ENCODE measurements at regions not wholly inside any gene's neighbourhood (a gene's known extent, or its start where the extent isn't known, plus 50 kb on each side); places are given as distances from the start of the nearest gene placed in this dataset.
"Not testable (repeated sequence)": the region's sequence is repeated elsewhere in the genome, so short reads cannot be mapped to it uniquely, and the experiment has no call there.

GRCh38 chr11:16528639-16529038 lies 172.3 kb upstream of the SOX6 start:
- DNase-seq: no peak

DNA sequence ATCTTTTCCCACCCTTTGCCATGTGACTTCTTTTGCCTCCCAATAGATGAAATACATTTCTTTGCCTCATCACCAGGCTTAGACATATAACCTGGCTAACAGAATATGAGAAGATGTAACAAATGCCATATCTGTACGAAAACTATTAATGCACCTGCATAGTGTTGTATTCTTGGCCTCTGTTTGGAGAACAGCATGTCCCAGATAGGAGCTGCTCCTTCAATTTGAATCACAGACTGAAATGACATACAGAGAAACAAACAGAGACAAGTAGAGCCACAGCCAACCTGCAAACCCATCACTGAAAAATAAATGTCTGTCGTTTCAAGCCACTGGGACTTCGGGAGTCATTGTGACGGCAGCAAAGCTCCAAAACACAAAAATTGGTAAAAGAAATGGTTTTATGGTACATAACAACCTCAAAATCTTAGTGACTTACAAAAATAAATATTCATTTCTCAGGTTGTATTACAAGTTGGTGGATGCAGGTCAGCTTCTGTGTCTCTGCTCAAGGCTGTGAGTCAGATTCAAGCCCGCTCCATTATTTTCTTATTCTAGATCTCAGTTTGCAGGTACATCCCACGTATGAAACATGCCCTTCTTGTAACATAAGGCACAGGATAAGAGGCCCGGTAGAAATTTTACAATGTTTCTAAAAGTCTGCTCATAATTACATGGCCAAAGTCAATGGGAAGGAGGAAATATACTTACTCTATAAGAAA lies 171.3 kb upstream of the SOX6 start:
- DNase-seq: no peak

DNA sequence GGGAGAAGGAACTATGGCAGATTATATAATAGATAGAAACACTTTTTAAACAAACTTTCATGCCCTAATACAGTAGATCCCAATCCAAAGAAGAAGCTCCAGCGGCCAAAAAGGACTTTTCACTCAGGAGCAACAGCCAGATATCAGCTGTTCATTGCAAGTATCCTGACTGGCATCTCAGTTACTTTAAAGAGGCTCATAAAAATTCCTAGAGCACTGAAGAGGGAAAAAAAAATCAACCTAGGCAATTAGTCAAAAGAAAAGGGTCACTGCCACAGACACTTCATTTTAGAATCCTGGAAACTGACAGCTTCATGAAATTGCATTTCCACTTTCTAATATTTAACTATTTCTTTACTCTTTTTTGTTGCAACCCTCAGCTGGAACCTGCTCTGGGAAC lies 170.6 kb upstream of the SOX6 start:
- DNase-seq: no peak

- DNase-seq: not testable (repeated sequence)
These were observed 164.4 kb upstream of the SOX6 start for GRCh38 chr11:16520713-16521112.

DNA sequence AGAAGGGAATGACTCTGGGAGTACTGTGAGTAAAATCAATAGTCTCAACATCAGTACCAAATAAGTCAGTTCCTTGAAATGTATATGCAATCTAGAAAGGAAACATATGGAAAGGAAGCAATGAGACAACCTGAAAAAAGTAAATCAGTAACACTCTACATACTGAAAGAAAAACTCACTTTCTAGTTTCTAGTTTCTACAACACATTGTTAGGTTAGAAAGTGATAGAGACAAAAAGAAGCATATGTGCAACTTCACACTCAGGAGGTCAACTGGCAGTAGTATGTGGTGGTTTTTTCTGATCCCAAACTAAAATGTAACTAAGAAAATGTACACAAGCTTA lies 156.5 kb upstream of the SOX6 start:
- no peak for DNase-seq

GRCh38 chr11:16512198-16512898 lies 156.0 kb upstream of the SOX6 start:
- DNase-seq: no peak

DNA sequence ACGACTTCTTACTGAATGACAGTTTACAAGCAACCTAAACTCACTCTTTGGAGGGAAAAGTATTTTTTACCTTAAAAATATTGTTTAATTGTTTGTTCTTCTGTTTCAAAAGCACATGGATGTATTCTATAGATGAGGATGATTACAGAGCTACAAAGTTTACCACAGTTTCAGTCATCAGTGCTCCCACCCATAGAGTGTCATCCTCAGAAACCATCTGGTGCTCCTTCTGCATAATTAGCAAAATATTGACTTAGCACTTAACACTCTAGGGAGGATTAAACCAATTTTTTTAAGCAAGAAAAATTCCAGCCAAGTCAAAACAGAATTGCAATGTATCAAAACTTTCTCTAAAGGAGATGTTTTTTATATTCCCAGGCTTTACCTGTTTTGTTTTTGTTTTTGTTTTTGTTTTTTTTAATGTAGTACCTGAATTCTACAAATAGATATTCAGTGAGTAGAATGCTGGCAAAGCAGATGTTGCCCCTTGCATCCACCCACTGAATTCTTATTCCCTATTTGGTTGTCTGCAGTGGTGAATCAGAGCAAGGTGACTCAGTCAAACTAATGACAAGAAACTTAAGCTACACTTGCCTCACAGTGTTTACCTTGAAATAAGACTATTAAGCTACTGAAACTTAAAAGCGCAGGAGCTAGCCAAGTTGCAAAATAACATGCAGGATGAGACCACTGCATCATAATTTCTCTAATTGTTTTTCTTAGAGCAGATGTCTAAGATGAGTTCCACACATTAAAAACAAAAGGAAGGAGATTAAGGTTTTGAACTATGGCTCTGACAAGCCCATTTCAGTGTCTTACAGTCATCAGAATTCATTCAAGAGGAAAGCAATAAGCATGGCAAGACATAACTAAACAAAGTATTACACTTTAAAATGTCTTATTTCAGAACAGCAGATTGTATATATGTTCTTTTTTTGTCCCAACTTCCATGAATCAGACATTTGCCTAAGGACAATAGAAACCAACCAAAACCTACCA lies 155.1 kb upstream of the SOX6 start:
- DNase-seq: no peak

GRCh38 chr11:16505481-16505880 lies 149.1 kb upstream of the SOX6 start:
- DNase-seq: no peak

- not testable (repeated sequence) for DNase-seq
These were observed 147.5 kb upstream of the SOX6 start for GRCh38 chr11:16503891-16504290.

DNA sequence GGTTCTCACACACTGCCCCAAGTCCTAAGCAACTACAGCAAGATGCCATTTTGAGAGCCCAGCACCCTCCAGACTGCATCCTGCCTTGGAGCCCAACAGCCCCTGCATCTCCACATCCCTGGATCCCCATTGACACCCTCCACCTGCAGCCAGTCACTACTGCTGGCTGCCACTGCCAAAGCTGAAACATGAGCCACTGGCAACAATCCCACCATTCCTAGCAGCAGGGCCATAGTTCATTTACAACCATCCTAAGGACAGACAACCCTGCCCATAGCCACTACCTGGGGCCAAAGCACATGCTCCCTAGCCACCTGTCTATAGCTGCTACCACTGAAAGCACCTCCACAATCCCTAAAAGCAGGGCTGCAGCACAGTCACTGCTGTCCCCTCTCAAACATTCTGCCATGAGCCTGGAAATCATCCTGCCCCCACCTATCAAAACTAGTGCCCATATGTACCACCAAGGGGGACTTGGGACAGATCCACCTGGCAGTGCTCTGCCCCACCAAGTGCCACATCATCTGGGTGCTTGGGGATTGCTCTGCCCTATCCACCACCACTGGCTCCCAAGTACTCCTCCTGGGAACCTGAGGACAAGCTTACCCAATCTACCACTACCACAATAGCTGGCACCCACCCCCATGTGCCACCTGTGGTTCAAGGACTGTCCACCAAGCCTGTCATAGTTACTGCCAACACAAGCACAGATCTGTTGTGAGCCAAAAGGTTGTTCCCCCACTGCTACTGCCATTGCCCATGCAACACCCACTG lies 138.8 kb upstream of the SOX6 start:
- no peak for DNase-seq

DNA sequence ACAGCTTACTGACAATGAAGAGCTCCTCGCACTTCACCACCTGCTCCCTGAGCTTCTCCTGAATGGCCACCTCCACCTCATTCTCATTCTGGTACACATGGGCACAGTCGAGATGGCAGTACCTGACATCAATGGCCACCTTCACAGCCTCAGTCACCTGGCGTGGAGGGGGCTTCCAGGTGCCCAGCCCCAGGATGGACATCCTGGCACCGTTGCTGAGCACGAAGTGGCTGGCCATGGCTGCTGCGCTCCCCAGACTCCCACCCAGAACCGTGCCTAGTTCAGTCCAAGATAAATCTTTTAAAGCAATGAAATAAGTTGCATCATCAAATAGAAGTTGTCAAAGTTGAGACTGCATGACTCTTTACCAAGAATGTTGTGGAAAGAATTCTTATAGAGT lies 128.1 kb upstream of the SOX6 start:
- no peak for DNase-seq

GRCh38 chr11:16474659-16475058 lies 118.3 kb upstream of the SOX6 start:
- no peak for DNase-seq

DNA sequence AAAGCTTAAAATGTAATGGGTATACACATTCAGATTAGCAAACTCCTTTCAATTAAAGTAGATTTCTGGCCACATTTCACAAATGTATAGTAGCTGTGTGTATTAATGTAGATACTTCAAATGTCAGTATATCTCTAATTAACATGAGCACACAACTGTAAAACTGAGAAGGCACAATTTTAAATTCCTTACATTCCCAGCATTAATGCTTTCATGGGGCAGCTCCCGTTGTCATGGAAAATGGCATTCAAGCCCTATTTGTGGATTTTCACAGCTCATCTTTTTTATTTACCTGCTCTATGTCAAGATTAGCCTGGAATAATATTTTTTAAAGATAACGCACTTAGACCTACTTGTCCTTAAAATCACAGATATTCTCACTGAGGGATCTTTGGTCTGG lies 113.6 kb upstream of the SOX6 start:
- DNase-seq: no peak

- DNase-seq: no peak
These were observed 112.5 kb upstream of the SOX6 start for GRCh38 chr11:16468735-16469453.

DNA sequence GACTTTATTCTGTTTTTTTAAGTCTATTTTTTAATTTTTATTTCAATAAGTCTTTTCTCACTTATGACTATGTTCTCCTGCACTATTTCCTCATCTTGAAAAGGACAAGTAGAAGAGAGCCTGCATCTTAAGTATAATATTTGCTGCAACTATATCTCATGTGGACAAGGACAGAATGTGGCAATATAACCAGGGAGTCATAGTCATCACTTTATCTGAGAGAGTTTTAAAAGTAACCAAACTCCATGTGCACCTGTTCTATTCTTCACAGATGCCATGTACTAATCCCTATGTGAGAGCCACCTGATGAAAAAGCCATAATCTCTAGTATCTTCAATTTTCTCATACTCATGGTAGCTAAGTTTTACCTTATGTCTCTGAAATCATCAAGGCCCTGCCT lies 104.2 kb upstream of the SOX6 start:
- no peak for DNase-seq

DNA sequence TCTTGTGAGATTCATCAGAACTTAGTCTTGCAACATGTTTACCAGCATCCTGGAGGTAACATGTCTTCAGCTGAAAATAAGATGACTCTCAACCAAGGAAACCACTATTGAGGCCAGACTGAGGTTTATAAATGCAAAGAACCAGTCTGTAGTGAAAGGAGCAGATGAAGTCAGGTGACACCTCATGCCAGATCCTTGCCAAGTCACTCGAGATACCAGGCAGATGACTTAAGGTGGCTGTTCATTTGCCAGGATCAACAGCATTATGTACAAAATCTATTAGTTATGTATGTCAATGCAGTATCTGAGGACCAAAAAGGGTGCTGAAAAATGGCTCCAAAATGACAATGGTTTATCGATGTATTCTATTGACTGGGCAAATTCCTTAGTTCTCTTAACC lies 100.0 kb upstream of the SOX6 start:
- DNase-seq: no peak

GRCh38 chr11:16454289-16454863 lies 98.0 kb upstream of the SOX6 start:
- no peak for DNase-seq

DNA sequence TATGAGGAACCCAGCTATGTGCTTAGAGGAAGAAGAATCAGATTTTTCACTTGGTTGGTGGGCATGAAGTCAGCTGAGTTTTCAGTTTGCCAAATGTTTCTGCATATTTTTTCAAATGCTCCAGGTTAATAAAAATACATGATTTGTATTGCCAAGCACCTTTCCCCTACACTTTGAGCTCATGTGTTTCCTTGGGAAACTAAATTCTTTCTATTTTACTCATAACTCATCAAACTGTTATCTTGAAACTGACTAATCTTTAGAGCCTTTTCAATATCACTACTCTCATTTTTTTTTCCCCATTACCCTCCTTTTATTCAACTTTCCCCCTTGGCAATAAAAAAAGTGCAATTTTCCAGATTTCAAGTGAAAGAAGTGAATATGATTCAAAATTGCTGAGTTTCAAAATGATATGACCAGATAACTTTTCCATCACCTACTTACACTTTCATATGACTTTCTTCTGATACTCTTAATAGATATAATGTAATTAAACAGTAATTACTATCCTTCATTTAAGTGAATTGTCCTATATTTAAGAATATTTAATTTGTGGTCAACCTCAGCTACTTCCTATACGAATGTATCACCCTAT lies 91.9 kb upstream of the SOX6 start:
- DNase-seq: no peak

GRCh38 chr11:16441461-16441860 lies 85.1 kb upstream of the SOX6 start:
- DNase-seq: no peak

- DNase-seq: no peak
These were observed 83.8 kb upstream of the SOX6 start for GRCh38 chr11:16440136-16440535.

- DNase-seq: no peak
These were observed 77.7 kb upstream of the SOX6 start for GRCh38 chr11:16434036-16434435.
